CD4-positive, alpha-beta T cell treated with Interleukin-6 at 100 ng/mL for 8 hours (primary cell): ENCODE measurements at regions not wholly inside any gene's neighbourhood (a gene's known extent, or its start where the extent isn't known, plus 50 kb on each side); places are given as distances from the start of the nearest gene placed in this dataset.

ENCODE experiments used
- DNase-seq: peaks from one replicate; pipeline ENCODE4 v3.0.0-alpha.2; 2020; ENCODE audit warnings: mixed read lengths, low spot score

DNA sequence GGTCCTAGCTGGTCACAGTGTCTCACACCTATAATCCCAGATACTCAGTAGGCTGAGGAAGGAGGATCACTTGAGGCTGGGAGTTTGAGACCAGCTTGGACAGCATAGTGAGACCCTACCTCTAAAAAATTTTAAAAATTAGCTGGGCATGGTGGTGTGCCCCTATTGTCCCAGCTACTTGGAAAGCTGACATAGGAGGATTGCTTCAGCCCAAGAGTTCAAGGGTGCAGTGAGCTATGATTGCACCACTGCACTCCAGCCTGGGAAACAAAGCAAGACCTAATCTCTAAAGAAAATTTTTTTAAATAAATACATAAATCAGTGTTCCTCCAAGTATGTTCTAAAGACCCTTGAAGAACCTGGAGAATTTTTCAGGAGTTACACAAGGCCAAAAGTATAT lies 50.6 kb upstream of the GNAO1 start:
- no peak for DNase-seq

DNA sequence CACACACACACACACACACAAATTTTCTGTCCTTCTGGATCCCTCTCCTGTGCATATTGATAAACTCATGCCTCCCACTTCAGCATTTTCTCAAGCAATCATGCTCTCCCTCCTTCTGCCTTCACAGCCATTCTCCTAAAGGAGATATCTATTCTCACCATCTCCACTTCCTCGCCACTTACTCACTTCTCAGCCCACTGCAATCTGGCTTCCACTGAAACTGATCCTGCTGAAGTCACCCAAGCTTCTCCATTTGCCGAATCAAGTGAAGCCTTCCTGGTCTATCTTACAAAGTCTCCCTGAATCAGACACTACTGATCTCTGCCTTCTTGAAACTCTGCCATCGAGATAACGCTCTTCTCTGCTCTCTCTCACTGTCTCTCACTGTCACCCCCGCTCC lies 54.0 kb upstream of the GNAO1 start:
- DNase-seq = no peak

DNA sequence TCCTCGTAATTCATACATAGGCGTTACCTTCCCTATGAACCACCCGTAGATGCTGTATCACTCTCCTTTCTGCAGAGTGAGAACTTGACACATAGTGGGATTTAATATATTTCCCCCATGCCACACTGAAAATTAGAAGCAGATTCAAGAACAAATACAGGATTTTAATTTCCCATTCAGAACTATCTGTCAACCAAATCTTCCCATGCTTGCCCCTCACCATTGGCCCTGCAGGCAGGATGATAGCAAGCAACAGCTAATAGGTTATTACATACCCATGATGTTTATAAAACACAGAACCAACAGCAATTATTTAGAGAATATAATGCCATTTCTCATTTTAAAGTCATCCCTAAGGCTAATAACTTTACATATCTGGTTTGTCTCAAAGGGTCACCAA lies 55.0 kb upstream of the GNAO1 start:
- DNase-seq = no peak

DNA sequence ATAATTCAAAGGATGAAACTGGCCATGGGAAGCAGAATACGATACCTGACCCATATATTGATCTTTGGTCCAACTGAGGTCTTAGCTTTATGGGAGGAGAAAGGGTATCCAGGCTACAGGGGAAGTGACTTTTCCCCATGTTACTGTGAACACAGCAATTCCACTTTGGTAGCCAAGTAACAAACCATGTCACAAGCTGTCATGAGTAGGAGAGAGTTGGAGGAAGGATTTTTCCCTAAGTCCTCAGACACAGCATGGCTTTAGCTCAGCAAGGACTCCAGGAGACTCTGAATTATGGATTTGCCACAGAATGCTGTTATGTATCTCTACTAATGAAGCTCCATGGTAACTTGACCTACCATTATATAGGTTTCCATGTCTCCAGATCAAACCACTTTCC lies 56.5 kb upstream of the GNAO1 start:
- no peak for DNase-seq

DNA sequence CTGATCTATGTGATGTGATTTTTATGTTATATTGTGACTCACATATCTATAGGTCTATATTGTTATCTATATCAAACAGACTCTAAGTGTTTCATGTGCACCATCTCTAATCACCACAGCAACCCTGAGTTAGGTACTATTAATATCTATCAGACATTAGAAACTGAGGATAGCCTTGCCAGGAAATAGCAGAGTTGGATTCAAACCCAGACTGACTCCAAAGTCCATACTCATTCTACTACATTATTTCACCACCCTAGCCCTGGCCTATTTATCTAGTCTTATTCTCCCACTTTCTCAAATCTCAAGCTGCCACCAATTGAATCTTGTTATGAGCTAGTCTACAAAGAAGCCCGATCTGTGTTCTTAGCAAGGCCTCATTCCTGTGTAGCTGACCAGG lies 65.4 kb upstream of the GNAO1 start:
- no peak for DNase-seq

DNA sequence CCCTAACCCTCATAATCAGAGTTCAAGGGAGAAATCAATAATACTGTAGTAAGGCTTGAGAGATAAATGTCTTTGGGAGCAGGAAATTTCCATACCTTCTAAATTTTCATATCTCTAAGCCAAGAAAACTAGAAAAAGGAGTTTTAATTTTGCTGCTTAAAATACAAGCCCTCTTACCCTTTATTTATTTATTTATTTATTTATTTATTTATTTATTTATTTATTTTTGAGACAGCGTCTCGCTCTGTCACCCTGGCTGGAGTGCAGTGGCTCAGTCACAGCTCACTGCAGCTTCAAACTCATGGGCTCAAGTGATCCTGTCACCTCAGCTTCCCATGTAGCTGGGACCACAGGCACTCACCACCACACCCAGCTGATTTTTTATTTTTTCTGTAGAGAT lies 69.0 kb upstream of the GNAO1 start:
- no peak for DNase-seq

DNA sequence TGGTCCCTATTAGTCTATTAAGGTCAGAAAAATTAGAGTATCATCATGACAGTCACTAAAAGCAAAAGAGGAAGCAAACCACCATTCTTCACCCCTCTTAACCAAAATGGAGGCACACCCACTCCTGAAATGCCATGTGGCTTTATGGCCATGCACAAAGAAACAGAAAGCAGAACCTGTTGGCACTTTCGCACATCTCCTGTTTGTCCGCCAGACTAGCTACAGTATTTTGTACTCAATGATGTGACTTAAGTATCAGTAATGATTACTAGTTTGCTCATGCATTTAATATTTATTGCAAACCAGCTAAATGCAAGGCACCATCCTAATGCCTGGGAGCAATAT lies 70.2 kb upstream of the GNAO1 start:
- no peak for DNase-seq

DNA sequence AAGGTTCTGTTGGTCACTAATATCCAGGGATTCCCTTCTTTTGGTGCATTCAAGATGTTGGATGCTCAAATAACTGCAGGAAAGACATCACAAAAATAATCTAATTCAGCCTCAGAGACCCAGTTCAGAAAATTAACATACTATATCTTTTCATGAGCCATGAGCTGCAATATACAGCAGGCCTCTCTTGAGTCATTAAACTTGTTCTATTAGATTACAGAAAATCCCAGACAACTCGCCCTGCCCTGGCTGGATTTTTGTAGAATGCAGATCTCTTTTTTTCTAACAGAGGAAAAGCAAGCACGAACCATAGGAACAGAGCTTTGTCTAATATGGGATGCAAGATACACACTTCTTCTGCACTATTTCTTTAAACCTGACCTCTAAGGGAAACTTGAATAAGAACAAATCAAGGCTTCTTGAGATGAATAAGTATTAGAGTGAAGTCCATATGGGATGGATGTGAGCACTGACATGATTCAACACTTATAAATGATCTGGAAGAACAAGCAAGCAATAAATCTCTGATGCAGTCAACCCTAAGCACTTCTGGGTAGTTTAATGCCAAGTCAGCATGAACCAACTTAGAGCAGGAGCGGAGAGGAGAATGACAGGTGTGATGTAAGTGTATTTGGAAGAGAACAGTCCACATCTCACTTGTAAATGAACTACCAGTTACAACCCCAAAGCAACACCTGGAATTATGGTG lies 70.7 kb upstream of the GNAO1 start:
- DNase-seq = no peak

DNA sequence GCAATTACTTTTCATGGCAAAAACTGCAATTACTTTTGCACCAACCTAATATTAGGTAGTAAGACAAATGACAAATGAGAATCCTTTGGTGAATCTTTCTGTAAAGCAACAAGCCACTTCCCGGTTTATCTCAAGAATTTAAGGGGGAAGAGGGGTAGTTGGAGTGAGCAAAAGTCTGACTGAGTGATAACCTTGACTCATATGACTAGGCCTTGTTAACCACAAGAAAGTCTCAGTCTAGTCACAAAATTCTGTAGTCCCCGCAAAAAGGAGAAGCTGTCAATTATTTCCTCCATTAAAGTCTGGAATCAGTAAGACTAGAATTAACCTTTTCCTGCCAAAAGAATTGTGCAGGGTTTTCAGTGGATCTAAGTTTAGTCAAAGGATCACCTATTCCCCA lies 72.2 kb upstream of the GNAO1 start:
- DNase-seq = no peak

DNA sequence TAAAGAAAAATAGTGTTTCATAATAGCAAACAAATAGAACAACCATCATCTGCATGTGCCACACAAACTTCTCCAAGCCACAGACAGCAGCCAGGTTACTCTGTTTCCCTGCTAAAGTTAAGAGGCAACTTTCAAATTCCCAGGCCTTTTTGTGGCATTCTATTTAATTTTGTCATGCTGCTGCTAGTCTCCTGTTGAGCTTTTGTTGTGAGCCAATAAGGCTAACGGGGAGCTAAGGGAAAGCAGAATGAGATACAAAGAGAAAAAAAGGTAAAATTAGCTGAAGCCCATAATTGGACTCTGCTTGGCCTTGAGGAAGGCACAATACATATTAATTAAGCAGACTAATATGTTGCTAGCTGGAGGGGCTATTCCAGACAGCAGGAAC lies 74.7 kb upstream of the GNAO1 start:
- DNase-seq = no peak

DNA sequence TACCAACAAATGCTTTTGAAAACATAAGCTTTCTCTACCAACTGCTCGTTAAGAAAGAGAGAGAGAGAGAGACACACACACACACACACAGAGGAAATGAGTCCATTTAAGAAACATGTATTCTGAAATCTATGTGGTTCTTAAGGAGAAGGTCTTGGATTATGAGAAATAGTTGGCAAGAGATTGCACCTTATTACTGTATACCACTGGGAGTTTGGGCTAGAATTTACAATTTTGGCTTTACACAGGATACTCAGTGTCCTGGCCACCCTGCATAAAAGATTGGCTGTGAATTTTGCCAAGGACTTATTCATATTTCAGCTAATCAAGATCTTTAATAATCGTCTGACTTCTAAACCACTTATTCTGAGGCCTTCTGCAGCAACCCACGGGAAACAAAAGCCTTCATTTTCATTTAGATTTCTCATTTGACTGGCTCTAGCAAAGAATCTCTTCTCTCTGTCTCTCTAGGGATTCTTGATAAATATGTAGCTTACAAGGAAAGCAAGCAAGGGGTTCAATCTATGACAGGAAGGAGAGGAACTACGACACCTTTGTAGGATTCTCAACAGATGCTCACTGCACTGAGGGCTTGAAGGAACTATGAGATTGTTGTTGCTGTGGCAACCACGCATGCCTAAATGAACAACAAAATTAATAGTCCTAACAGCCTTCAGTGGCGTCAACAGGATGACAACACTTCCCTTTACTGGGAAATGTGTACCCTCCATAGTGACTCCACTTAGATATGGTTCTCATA lies 75.3 kb upstream of the GNAO1 start:
- no peak for DNase-seq

DNA sequence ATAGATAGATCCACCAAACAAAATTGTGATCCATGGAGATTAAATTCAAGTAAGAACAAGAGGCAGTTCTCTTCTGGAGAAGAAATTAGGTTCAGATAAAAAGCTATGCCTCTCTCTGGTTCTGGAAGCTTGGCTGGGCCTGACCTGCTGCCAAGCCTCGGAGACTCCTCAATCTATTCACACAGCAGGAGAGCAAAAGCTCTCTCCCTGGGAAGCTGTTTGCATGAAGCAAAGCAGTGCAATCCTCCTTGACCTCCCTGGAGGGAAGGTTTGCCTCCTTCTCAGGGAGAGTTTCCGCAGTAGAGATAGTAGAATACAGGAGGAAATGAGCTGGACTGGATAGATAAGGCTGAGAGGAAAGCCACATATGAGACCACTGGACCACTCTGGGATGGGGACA lies 78.1 kb upstream of the GNAO1 start:
- no peak for DNase-seq

DNA sequence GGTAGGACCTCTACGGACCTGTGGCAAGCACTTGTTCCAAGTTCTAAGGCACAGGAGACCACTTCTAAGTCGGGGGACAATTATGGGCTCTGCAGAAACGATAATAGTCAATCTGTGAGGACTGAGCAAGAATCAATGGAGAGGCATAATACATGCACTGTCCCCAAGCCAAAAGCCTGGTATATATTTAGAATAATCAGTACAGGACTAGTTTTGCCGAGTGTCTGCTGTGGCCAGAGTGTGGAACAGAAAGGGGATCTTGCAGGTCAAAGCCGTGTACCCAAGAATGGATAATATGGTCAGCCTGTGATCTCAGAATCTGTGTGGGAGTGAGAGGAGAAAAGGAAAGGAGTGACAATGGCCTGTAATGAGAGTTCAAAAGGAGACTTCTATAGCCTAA lies 80.2 kb upstream of the GNAO1 start:
- no peak for DNase-seq

DNA sequence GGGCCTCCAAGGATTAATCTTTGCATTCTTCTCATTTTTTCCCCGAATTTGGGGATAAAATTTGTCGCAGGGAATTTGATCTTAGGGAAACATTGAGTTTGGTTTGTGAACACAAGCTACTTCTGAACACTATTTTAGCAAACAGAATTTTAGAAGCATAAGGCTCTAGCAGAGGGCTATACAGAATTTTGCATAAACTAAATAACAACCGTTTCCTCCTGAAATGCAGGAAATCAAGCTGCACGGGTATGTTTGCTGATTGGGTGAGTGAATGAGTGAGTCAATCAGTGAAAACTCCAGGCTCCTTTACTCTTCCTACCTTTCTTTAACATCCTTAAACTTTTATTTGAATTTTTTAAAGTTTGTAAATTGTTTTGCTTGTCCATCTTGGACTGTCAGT lies 81.3 kb upstream of the GNAO1 start:
- no peak for DNase-seq

DNA sequence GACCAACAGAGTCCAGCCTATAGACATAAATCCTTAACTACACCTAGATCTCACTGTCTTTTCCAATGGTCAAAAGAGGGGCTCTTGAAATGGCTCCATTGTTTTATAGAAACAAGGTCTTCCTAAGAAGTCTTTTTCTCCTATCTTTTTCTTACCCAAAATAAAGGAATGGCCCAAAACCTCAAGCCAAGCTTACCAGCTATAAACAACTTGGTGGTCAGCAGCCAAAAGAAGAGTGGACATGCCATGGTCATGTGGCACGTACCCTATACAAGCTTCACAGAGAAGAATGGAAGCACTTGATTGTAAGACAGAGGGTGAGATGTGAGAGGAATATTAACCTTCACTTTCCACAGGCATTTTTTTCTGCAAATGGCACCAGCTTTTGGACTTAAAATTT lies 82.1 kb upstream of the GNAO1 start:
- no peak for DNase-seq

DNA sequence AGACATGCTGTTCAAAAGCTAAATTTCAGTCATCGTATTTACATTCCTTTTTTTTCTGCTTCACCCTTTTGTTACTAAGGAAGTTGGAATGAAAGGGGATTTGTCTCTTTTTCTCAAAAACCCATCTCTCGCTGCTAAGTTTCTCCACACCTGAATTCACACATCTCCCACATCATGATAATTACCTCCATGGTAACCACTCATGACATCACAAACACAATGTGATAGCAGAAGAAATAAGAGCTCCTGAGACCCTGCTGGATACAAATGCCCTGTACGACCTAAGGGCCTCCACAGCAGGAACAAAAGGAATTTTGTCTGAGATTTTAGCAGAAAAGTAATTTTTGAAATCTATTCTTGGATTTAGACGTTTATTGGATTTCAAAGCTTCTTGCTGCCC lies 82.6 kb upstream of the GNAO1 start:
- no peak for DNase-seq

DNA sequence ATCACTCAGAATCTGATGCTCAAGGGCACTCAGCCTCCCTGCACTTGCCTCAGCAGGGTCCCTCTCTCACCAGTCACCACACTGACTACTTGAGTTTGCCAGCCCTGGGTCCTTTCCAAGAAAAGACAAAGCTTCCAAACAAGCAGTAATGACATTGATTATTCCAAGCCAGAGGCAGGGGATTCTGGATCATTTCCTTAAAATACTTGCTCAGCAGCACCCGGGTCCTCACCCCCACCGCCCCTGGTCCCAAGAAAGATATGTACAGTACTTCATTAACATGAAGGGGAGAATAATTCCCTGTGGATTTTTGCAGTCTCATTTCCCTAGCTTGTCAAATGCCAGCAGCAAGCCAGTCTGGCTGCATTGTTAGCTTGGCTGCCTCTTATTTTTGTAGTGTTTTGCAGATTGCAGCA lies 83.2 kb upstream of the GNAO1 start:
- DNase-seq = no peak

DNA sequence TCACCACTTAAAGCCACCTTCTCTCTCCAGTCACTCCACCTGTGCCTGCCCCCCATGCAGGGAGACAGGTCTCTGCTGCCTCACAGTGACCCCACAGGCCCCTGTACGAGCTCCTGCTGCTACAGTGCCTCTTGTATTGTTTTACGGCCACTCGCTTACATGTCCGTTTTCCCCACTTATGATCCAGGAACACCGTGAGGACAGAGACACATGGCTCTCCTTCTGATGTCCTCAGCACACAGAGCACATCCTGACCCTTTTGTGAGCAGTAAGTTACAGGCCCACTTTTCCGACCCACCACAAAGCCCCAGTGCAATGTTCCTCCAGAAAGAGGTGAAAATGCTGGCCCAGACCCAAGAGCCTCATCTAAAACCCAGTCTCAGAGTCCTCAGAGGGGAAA lies 84.8 kb upstream of the GNAO1 start:
- DNase-seq = no peak

DNA sequence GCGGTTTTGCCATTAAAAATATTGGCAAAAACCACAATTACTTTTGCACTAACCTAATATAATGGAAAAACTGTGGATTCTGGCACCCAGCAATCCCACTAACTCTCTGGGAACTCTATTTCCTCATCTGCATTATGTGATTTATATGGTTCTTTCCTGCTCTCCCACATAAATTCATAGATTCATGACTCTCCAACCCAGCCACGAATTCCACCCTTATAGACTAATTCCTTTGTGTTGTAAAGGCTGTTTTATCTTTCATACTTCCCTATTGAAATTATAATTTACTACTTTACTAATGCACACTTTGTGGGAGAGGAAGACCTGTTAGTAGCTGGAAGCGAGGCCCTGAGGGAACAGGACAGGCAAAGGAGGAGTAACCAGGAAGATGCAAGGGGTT lies 88.4 kb upstream of the GNAO1 start:
- DNase-seq = no peak

DNA sequence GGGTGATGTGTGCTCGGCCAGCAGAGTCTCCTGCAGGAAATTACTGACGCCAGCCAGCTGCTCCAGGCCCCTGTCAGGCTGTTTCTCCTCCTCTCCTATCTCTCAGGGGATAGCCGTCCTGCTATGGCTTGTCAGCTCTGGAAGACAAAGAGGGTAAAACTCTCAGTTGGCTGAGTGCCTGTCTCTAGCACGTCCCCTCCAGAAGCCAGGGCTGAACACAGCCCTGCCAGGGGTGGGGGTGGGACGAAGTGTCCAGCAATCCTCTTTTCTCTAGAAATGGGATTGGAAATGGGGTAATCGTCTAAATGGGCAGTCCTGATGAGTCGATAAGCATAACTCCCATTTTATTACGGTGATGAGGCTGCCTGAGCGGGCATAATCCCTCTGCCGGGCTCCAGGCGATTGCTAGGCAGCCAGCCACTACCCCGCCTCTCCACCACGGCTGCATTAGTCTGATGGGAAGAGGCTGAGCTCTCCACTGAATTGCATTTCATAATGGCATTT lies 89.1 kb upstream of the GNAO1 start:
- DNase-seq = no peak

DNA sequence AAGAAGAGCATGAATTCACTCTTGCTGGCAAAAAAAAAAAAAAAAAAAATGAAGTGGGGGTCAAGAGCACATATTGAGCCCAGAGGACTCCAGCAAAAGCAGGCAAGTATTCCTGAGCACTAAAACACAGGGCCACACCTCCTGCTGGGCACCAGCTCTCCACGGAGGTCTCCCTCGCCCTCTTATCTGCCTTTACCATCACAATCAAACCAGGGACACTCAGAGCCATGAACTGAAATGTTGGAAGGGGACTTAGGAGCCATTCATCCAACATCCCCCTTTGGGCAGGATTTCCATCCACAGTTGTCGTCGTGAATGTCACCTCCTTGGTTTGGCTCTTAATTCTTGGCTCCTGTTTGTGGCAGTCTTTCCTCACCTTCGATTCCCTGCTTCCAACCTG lies 89.8 kb upstream of the GNAO1 start:
- no peak for DNase-seq

DNA sequence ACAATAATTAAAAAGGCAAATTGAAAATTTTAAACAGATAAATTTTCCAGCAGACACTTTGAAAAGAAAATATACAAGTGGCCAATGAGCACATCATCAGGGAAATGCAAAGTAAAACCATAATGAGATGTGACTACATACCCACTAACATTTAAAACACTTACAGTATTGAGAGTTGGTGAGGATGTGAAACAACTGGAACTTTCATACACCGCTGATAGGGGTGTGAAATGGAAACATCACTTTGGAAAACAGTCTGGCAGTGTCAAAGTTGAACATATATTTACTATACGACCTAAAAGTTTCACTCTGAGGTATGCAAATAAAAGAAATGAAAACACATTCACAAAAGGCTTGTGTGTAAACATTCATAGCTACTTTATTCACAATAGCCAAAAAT lies 94.0 kb upstream of the GNAO1 start:
- DNase-seq = no peak

DNA sequence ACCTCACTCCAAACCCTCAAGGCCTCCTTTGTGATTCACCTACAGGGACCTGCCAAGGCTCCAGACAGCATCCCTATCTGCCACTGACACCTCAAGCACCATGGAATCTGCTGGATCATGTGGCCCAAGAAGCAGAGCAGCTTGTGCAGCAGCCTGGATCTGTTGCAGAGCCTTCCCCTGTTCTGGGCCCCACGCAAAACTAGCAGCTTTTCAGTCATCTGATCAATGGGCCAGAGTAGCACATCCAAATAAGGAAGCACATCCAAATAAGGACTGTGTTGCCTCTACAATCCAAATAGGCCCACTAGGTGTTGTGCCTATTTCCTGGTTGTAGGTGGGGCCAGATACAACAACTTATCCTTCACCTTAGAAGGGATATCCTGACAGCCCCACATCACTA lies 97.1 kb upstream of the GNAO1 start:
- DNase-seq = no peak

DNA sequence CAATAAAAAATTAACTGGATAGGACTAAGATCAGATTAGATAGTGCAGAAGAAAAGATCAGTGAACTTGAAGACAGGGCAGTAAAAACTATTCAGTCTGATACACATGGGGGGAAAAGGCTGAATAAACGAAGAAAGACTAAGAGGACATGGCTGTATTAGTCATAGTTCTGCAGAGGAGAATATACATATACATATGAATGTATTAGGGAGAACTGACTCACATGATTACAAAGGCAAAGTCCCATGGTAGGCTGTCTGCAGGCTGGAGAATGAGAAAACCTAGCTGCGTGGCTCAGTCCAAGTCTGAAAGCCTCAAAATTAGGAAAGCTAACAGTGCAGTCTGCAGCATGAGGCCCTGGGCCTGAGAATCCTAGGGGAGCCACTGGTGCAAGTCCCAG lies 98.2 kb upstream of the GNAO1 start:
- DNase-seq = no peak
